GM18517 (cell line): ENCODE measurements at regions not wholly inside any gene's neighbourhood (a gene's known extent, or its start where the extent isn't known, plus 50 kb on each side); places are given as distances from the start of the nearest gene placed in this dataset.

Source experiments
- ATAC-seq: cut with Tn5 transposase; IDR thresholded peaks from one replicate; pipeline ENCODE4 v1.9.1; 2021; ENCODE audit warnings: mild to moderate bottlenecking, moderate library complexity; ENCODE audit not compliant: unreplicated experiment

- no peak for ATAC-seq
These were observed 52.4 kb upstream of the TRIO start for GRCh38 chr5:14090755-14091154.

- ATAC-seq: no peak
These were observed 52.9 kb upstream of the TRIO start for GRCh38 chr5:14090290-14090689.

DNA sequence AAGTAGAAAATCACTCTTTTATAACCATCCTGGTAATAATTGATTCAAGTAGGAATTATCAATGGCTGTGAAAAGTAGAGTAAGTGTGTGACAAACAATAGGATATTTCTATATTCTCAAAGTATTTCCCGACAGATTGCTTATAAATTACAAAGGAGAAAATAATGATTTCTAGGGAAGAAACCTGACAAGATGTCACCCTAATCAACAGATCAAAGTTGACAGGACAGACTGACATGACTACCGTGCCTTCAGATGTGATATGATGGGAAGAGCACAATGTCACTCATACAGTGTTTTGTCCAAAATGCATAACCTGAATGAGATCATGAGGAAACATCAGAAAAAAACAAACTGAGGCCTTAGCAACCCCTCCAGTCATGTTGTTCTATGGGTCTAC is 53.9 kb upstream of the TRIO start:
- ATAC-seq: no peak

GRCh38 chr5:14086261-14086660 is 56.9 kb upstream of the TRIO start:
- no peak for ATAC-seq

GRCh38 chr5:14082973-14083372 is 60.2 kb upstream of the TRIO start:
- no peak for ATAC-seq

DNA sequence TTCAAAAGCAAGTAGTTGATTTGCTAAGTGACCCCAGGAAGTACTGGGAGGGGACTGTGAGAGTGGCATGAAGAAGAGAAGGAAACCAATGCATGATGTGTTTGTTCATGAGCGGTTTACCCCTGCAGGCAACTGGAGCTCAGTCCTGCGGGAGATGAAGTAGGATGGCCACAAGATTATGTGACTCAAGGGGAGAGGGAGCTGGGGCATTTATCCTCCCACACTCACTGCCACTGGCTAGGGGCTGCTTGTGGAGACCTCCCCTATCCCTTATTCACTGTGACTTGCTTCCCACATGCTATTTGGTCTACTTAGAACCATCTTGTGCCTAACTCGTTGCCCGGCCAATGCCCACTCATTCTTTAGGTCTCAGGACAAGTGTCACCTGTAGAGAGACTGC is 60.6 kb upstream of the TRIO start:
- ATAC-seq: no peak

- ATAC-seq: no peak
These were observed 61.4 kb upstream of the TRIO start for GRCh38 chr5:14081791-14082190.

GRCh38 chr5:14078716-14079115 is 64.4 kb upstream of the TRIO start:
- ATAC-seq: no peak

GRCh38 chr5:14077501-14077900 is 65.6 kb upstream of the TRIO start:
- ATAC-seq: no peak

GRCh38 chr5:14076561-14076960 is 66.6 kb upstream of the TRIO start:
- ATAC-seq: no peak

GRCh38 chr5:14075937-14076336 is 67.2 kb upstream of the TRIO start:
- ATAC-seq: no peak

GRCh38 chr5:14071433-14071832 is 71.7 kb upstream of the TRIO start:
- ATAC-seq: no peak

DNA sequence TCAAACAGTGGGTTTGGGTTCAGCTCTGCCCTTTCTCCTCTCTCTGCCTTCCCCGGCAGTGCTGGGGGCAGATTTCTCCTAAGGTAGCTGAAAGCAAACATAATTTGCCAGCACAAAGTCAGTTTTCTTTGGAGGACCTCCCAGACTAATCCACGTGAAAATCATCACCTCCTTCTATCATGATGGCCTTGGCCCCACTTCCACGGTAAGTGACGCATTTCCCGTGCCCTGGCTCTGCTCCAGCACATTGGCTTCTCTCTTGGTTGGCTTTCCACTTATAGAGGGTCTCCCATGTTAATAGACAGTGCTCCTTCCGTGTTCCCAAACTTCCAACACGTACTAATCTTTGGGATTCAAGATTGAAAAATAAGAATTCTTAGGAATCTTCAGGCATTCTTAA is 74.1 kb upstream of the TRIO start:
- no peak for ATAC-seq

GRCh38 chr5:14068136-14068535 is 75.0 kb upstream of the TRIO start:
- ATAC-seq: no peak

GRCh38 chr5:14066326-14066725 is 76.8 kb upstream of the TRIO start:
- no peak for ATAC-seq

DNA sequence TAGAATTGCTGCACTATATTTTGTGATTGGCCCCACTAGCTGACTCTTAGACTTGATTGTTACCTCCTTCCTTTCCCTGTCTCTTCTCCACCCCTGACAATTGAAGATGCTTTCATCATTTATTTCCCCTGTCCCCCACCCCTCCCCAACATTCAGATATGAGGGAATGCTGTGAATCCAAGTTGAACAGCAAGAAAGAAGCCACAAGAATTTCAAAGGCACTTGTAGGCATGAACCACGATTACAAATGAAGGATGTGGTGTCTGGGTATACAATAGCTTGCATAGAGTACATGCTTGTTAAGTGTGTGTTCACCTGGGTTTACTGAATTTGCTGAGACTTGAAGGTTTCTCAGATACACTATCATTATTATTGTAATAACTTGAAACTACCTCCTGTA is 78.3 kb upstream of the TRIO start:
- ATAC-seq: no peak

DNA sequence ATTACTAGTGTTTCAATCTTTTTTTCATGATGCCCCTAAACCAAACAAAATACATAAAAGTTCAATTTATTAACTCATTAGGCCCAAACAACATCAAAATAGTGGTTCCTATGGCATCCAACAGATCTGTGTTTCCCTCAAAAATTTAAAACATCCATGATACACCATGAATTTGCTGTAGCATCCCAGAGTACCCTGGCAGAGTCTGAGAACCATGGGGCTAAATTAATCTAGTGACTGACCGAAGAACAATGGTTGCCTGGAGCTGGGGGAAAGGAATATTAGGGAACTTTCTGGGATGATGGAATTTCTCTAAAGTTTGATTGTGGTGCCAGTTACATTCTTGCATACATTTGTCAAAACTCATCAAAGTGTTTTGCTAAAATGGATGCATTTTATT is 79.5 kb upstream of the TRIO start:
- ATAC-seq: no peak

DNA sequence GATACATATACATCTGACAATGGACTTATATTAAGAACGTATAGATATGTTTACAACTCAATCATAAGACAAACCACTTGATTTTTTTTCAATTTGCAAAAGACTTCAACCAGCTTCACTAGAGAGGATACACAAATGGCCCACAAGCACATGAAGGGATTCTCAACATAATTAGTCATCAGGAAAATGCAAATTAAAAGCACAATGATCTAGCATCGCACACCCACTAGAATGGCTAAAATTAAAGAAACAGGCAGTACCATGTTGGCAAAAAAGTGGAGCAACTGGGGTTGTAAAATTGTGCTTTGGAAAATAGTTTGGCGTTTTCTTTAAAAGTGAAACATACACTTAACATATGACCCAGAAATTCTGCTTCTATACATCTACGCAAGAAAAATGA is 80.0 kb upstream of the TRIO start:
- ATAC-seq: no peak

DNA sequence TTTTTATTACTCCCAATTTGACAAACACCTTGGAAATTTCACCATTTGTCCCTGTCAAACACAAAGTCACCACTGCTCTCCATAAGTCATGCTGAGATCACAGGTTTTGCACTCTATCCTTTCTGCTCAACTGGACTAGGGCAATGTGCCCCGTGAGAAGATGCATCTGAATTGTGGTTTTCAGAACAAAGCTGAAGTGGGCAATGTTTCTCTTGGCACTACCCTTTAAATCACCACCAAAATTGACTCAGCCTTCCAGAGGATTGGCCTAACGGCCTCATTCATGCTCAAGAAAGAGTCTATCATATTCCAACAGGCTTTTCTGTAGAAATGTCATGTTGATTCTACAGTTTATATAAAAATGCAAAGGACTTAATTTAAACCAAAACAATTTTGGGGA is 81.0 kb upstream of the TRIO start:
- no peak for ATAC-seq

DNA sequence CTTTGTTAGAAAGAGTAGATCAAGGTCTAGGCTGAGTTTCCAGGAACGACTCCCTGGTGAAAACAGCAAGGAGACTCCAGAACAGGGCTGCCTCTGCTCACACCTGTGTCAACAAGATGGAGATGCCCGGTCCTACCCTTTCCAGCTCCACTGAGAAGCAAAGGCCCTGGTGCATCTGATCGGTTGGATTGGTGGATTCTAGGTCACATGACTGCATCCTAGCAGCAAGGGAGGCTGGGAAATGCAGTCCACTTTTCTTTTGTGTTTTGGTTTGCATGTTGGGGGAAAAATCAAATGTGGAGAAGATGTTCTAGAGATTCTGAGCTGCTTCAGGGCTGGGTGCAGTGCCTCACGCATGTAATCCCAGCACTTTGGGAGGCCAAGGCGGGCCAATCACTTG is 82.0 kb upstream of the TRIO start:
- ATAC-seq: no peak

DNA sequence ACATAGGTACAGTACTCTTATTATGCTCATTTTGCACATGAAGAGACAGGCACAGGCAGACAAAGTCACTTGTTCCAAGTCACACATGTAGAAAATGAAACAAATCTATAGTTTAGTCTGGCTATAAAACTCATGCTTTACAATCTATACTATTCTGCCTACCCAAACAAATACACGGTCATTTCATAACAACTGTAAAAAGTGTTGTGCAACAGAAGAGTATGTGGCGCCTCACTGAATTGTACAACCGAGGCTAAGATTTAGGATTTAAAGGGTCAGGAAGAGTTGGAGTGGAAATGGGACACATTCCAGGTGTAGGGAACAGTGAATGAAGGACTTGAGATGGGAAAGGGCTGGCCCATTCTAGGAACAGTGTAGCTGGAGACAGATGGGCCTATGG is 82.9 kb upstream of the TRIO start:
- no peak for ATAC-seq

- no peak for ATAC-seq
These were observed 83.3 kb upstream of the TRIO start for GRCh38 chr5:14059810-14060209.

DNA sequence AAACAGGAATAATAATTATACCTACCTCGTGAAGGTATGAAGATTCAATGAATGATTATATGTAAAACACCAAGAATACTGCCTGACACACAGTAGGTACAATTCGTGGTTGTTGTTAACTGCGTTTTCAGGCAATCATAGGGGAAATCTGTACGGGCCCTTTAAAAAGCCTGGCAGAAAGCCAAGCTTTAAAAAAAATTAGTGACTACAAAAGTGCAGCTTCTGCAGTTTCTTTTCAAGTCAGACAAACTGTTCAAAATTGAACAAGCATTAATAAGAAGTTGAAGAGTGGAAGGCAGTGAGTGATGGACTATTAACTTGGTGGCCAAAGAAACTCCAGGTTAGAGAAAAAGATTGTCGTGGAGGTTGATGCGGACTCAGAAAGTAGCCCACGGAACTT is 85.9 kb upstream of the TRIO start:
- no peak for ATAC-seq

- no peak for ATAC-seq
These were observed 87.1 kb upstream of the TRIO start for GRCh38 chr5:14056039-14056438.
